Breast epithelium (tissue), 3 donors: ENCODE measurements at regions not wholly inside any gene's neighbourhood (a gene's known extent, or its start where the extent isn't known, plus 50 kb on each side); places are given as distances from the start of the nearest gene placed in this dataset.

Source experiments
- POLR2A ChIP-seq: fragments of 450-650 bp; IDR thresholded peaks from one replicate; pipeline ENCODE4 v1.6.1; 2016; ENCODE audit warnings: antibody characterized with exemption, mild to moderate bottlenecking, moderate library complexity
- TF ChIP-seq, protein P1 (sequence below), 3 donors: fragments of 450-650 bp; IDR thresholded peaks; one replicate each; pipeline ENCODE4 v1.5.1; 2016 to 2017; ENCODE audit warnings: antibody characterized with exemption in 3 of 3, mild to moderate bottlenecking in 3 of 3, moderate library complexity in 3 of 3

DNA sequence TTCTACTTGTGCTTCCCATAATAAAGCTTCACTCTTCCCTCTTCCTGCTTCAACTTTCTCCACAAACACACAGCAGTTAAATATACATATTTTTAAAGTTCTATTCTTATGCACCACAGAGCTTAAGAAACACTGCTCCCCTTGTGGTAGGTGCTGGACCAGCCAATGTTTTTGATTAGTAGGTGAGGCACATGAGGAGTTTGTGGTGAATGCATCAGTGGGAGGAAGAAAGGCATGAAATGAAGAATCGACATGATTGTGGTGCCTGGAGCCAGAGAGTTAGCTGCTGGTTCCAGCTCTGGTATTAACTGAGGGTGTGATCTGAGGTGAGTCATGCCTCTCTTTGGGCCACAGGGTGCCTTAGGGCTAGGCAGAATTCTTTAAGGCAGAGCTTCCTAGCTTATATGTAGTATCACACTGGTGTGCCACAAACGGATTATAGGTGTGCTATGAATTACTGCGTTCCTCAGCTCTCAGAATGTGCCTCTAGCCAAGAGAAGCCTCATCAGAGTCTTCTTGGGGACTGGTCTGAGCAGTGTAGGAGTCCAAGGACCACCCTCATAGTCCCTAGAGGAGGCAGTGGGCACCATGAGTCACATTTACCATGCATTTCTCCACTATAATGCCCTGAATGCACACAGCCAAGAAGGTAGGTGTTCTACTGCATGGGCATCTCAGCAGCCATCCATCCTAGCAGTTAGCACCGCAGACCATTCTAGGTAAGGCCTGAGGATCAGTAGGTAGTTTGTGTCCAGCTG is 97.4 kb upstream of the SGIP1 start:
- no peak for TF ChIP-seq POLR2A
- TF ChIP-seq, protein P1, sequence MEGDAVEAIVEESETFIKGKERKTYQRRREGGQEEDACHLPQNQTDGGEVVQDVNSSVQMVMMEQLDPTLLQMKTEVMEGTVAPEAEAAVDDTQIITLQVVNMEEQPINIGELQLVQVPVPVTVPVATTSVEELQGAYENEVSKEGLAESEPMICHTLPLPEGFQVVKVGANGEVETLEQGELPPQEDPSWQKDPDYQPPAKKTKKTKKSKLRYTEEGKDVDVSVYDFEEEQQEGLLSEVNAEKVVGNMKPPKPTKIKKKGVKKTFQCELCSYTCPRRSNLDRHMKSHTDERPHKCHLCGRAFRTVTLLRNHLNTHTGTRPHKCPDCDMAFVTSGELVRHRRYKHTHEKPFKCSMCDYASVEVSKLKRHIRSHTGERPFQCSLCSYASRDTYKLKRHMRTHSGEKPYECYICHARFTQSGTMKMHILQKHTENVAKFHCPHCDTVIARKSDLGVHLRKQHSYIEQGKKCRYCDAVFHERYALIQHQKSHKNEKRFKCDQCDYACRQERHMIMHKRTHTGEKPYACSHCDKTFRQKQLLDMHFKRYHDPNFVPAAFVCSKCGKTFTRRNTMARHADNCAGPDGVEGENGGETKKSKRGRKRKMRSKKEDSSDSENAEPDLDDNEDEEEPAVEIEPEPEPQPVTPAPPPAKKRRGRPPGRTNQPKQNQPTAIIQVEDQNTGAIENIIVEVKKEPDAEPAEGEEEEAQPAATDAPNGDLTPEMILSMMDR (IDR thresholded peaks at IDR 0.05) = peak in 1 of 3 donors; percentile 42
